Coronary artery (tissue), 2 donors: ENCODE measurements at regions not wholly inside any gene's neighbourhood (a gene's known extent, or its start where the extent isn't known, plus 50 kb on each side); places are given as distances from the start of the nearest gene placed in this dataset.
"Not testable (repeated sequence)": the region's sequence is repeated elsewhere in the genome, so short reads cannot be mapped to it uniquely, and the experiment has no call there.

ENCODE experiments used
- DNase-seq: peaks from one replicate; pipeline ENCODE4 v3.0.0-alpha.2; 2017; ENCODE audit warnings: low spot score
- H3K27ac ChIP-seq, 2 donors: fragments of 200-600 bp; sonication (generic); one replicate each; pipeline ENCODE4 v1.5.1; 2016 to 2019
- H3K4me3 ChIP-seq: fragments of 200-600 bp; sonication (generic); 2 replicates; pipeline ENCODE4 v1.5.1; 2016; ENCODE audit warnings: mild to moderate bottlenecking, moderate library complexity
- TF ChIP-seq, protein P1 (sequence below): fragments of 200-600 bp; sonication (generic); IDR thresholded peaks from one replicate; pipeline ENCODE4 v1.5.1; 2019; ENCODE audit warnings: antibody characterized with exemption

DNA sequence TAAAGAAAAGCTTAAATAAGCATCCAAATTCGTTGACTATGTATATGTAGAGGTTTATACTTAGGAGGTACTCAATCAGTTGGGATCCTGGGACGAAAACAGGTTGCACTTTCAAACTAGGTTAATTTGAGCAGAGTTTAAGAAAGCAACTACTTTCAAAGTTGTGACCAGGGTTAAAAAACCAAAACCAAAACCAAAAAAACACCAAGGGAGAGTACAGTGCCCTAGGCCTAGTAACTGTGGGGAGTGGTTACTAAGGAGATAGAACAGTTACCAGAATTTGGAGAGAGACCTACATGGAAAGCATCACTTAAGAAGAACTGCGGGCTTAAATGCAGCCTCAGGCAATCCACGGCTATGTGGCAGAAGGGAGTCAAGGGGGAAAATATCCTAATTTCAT, 148.3 kb downstream of the JRKL start:
- no peak overlapping the region for H3K27ac ChIP-seq
- TF ChIP-seq, protein P1, sequence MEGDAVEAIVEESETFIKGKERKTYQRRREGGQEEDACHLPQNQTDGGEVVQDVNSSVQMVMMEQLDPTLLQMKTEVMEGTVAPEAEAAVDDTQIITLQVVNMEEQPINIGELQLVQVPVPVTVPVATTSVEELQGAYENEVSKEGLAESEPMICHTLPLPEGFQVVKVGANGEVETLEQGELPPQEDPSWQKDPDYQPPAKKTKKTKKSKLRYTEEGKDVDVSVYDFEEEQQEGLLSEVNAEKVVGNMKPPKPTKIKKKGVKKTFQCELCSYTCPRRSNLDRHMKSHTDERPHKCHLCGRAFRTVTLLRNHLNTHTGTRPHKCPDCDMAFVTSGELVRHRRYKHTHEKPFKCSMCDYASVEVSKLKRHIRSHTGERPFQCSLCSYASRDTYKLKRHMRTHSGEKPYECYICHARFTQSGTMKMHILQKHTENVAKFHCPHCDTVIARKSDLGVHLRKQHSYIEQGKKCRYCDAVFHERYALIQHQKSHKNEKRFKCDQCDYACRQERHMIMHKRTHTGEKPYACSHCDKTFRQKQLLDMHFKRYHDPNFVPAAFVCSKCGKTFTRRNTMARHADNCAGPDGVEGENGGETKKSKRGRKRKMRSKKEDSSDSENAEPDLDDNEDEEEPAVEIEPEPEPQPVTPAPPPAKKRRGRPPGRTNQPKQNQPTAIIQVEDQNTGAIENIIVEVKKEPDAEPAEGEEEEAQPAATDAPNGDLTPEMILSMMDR = no peak
- no peak overlapping the region for H3K4me3 ChIP-seq
- no peak for DNase-seq

DNA sequence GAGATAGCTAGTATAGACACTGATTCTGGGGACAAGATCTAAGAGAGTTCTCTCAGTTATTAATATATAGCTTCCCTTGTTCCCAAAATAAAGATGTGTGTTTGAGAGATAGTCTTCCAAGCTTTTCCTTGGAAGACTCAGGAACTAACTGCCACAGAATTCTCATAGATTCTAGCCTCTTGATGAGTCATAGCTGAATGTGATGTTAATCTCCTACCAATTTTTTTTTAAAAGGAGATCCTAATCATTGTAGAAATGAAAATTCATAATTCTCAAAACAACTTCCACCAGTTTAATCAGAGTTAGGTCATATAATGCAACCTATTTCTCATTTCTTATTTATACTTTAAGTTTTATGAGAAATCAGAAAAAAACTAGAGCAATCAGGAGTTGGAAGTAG, 148.8 kb downstream of the JRKL start:
- DNase-seq = no peak
- no peak overlapping the region for H3K27ac ChIP-seq
- TF ChIP-seq, protein P1 = no peak

DNA sequence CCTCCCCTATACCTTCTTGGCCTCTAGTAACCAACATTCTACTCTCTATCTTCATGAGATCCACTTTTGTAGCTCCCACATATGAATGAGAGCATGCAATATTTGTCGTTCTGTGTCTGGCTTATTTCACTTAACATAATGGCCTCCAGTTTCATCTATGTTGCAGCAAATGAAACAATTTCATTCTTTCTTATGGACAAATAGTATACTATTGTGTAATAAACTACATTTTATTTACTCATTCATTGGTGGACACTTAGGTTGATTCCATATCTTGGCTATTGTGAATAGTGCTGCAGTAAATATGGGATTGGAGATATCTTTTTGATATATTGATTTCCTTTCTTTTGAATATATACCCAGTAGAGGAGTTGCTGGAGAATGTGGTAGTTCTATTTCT, 151.1 kb downstream of the JRKL start:
- DNase-seq = no peak
- TF ChIP-seq, protein P1 = no peak
- H3K27ac ChIP-seq = no peak overlapping the region
- no peak overlapping the region for H3K4me3 ChIP-seq

More for the DNA sequence above, 148.8 kb downstream of the JRKL start:
- no peak overlapping the region for H3K4me3 ChIP-seq

DNA sequence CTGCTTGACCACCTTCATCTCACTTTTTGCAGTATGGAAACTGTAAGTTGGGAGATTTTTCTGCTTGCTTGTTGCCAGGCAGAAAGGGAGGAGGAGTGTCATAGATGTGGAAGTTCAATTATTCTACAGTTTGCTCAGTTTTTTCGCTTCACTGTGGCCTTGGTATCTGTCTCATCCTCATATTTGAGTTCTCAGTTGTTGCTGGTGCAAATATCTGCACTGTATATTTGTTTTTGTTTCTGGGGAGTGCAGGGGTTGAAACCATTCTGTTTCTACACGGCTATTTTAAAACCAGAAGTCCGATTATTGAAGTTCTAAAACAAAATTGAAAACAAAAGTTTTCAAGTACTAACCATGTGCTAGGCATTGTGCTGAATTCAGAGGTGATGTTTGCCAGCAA, 153.4 kb downstream of the JRKL start:
- Histone ChIP-seq H3K4me3 (no peak overlapping the region), H3K27ac (no peak overlapping the region)
- DNase-seq = no peak
- TF ChIP-seq, protein P1 = no peak

DNA sequence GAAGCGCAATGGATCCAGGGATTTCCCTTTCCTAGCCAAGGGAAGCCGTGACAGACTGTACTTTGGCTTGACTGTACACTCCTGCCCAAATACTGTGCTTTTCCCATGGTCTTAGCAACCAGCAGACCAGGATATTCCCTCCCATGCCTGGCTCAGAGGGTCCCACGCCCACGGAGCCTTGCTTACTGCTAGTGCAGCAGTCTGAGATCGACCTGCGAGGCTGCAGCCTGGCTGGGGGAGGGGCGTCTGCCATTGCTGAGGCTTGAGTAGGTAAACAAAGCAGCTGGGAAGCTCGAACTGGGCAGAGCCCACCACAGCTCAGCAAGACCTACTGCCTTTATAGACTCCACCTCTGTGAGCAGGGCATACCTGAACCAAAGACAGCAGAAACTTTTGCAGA, 155.4 kb downstream of the JRKL start:
- DNase-seq, H3K27ac ChIP-seq, H3K4me3 ChIP-seq: not testable (repeated sequence)

DNA sequence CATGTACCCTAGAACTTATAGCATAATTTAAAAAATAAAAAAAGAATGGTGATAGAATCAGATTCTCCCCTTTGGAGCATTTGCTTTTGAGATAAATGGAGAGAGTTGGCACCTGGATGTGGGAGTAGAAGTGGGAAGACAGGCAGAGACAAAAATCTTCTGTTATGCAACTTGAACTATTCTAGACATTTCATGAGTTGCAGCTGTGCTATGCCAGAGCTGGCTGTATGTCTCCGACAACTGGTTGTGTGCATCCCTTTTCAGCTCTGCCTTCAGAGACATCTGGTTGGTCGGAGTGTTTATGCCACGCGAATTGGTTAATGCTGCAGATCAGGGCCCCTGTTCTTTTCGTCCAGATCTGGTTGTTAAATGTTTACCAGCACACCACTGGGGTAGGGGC, 161.3 kb downstream of the JRKL start:
- no peak for DNase-seq

DNA sequence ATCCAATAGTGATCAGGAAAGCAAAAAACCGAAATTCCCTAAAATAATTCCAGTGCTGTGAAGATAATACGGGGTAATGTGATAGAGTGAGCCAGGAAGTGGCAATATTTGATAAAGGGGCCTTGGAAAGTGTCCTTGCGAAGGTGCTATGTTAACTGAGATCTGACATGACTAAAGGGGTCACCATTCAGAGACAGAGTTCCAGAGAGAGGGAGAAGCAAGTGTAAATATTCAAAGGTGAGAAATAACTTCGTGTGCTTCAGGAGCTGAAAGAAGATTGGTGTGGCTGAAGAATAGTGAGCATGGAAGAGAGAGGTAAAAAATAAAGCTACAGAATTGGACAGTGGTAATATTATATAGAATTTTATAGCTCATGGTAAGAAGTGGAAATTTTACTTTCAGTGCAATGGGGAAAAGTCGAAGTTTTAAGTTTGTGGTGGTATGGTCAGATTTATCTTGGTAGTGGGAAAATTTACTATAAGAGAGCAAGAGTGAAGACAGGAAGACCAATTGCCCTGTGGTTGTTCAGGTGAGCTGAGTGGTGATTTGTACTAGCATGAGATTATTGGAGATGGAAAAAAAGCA, 164.5 kb downstream of the JRKL start:
- no peak overlapping the region for H3K27ac ChIP-seq
- TF ChIP-seq, protein P1 = no peak

More for the DNA sequence above, 161.3 kb downstream of the JRKL start:
- TF ChIP-seq, protein P1 = no peak
- Histone ChIP-seq H3K4me3 (no peak overlapping the region), H3K27ac (no peak overlapping the region)

DNA sequence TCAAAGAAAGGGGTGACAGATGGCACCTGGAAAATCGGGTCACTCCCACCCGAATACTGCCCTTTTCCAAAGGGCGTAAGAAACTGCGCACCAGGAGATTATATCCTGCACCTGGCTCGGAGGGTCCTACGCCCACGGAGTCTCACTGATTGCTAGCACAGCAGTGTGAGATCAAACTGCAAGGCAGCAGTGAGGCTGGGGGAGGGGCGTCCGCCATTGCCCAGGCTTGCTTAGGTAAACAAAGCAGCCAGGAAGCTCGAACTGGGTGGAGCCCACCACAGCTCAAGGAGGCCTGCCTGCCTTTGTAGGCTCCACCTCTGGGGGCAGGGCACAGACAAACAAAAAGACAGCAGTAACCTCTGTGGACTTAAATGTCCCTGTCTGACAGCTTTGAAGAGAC, 166.0 kb downstream of the JRKL start:
- H3K27ac ChIP-seq, DNase-seq, H3K4me3 ChIP-seq: not testable (repeated sequence)

More for the DNA sequence above, 164.5 kb downstream of the JRKL start:
- no peak for DNase-seq
- no peak overlapping the region for H3K4me3 ChIP-seq

DNA sequence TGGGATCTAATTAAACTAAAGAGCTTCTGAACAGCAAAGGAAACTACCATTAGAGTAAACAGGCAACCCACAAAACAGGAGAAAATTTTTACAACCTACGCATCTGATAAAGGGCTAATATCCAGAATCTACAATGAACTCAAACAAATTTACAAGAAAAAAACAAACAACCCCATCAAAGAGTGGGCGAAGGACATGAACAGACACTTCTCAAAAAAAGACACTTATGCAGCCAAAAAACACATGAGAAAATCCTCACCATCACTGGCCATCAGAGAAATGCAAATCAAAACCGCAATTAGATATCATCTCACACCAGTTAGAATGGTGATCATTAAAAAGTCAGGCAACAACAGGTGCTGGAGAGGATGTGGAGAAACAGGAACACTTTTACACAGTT, 170.9 kb downstream of the JRKL start:
- not testable (repeated sequence) for H3K4me3 ChIP-seq, DNase-seq

More for the DNA sequence above, 170.9 kb downstream of the JRKL start:
- H3K27ac ChIP-seq = not testable (repeated sequence)
